Upper lobe of left lung (tissue), 4 donors: ENCODE measurements at regions not wholly inside any gene's neighbourhood (a gene's known extent, or its start where the extent isn't known, plus 50 kb on each side); places are given as distances from the start of the nearest gene placed in this dataset.

Experiments used
- CTCF ChIP-seq, 6 experiments: fragments of 450-650 bp in 4 of 6; fragments of 200-600 bp in 2 of 6; sonication (generic) in 2 of 6; IDR thresholded peaks; one replicate each; pipeline ENCODE4 v1.5.1; 2016 to 2019; ENCODE audit warnings: antibody characterized with exemption in 6 of 6
- EP300 ChIP-seq, 4 donors: sonication (generic); formaldehyde crosslinking; IDR thresholded peaks; one replicate each; pipeline ENCODE4 v1.5.1; 2017; ENCODE audit warnings: antibody characterized with exemption in 4 of 4, control low read depth in 2 of 4
- POLR2A ChIP-seq, 4 donors: fragments of 450-650 bp; IDR thresholded peaks; one replicate each; pipeline ENCODE4 v1.5.1; 2016 to 2017; ENCODE audit warnings: antibody characterized with exemption in 4 of 4, mild to moderate bottlenecking in 2 of 4
- POLR2AphosphoS5 ChIP-seq, 2 donors: sonication (generic); formaldehyde crosslinking; IDR thresholded peaks; one replicate each; pipeline ENCODE4 v1.5.1; 2017; ENCODE audit warnings: antibody characterized with exemption in 2 of 2

GRCh38 chr11:69909561-69910518 is 90.6 kb upstream of the FGF3 start:
- TF ChIP-seq CTCF (IDR thresholded peaks at IDR 0.05) (peak in 5 of 6 experiments; percentile 25 to 39 (median 36)), POLR2A (IDR thresholded peaks at IDR 0.05) (no peak), POLR2AphosphoS5 (IDR thresholded peaks at IDR 0.05) (no peak), EP300 (IDR thresholded peaks at IDR 0.05) (no peak)
